ENCODE measurements at regions not wholly inside any gene's neighbourhood (a gene's known extent, or its start where the extent isn't known, plus 50 kb on each side); places are given as distances from the start of the nearest gene placed in this dataset.
"Not testable (repeated sequence)": the region's sequence is repeated elsewhere in the genome, so short reads cannot be mapped to it uniquely, and the experiment has no call there.

- no peak for DNase-seq
Observed at GRCh38 chr12:38484821-38485449, 168.4 kb downstream of the ALG10B start.

- DNase-seq: no peak
Observed at GRCh38 chr12:38488866-38489265, 172.3 kb downstream of the ALG10B start.

GRCh38 chr12:38490073-38490472 is 173.5 kb downstream of the ALG10B start:
- DNase-seq: no peak

- no peak for DNase-seq
Observed at GRCh38 chr12:38490941-38491340, 174.4 kb downstream of the ALG10B start.

- DNase-seq: no peak
Observed at GRCh38 chr12:38501481-38501880, 184.9 kb downstream of the ALG10B start.

GRCh38 chr12:38501991-38502390 is 185.4 kb downstream of the ALG10B start:
- no peak for DNase-seq

- DNase-seq: no peak
Observed at GRCh38 chr12:38502415-38502814, 185.8 kb downstream of the ALG10B start.

GRCh38 chr12:38507839-38508238 is 191.3 kb downstream of the ALG10B start:
- DNase-seq: no peak

GRCh38 chr12:38508246-38508645 is 191.7 kb downstream of the ALG10B start:
- DNase-seq: no peak

GRCh38 chr12:38515912-38516311 is 199.3 kb downstream of the ALG10B start:
- DNase-seq: no peak

- DNase-seq: no peak
Observed at GRCh38 chr12:38516418-38516817, 199.8 kb downstream of the ALG10B start.

GRCh38 chr12:38523920-38524319 is 207.3 kb downstream of the ALG10B start:
- no peak for DNase-seq

- no peak for DNase-seq
Observed at GRCh38 chr12:38527631-38528030, 211.1 kb downstream of the ALG10B start.

GRCh38 chr12:38528527-38528926 is 212.0 kb downstream of the ALG10B start:
- DNase-seq: no peak

GRCh38 chr12:38529281-38529680 is 212.7 kb downstream of the ALG10B start:
- DNase-seq: not testable (repeated sequence)

- DNase-seq: no peak
Observed at GRCh38 chr12:38538319-38538718, 221.7 kb downstream of the ALG10B start.

GRCh38 chr12:38540156-38540555 is 223.6 kb downstream of the ALG10B start:
- DNase-seq: no peak

- DNase-seq: no peak
Observed at GRCh38 chr12:38541849-38542248, 225.3 kb downstream of the ALG10B start.

GRCh38 chr12:38543151-38543550 is 226.6 kb downstream of the ALG10B start:
- no peak for DNase-seq

GRCh38 chr12:38544330-38545066 is 227.9 kb downstream of the ALG10B start:
- no peak for DNase-seq

GRCh38 chr12:38547586-38547985 is 231.0 kb downstream of the ALG10B start:
- no peak for DNase-seq

GRCh38 chr12:38555620-38556591 is 239.3 kb downstream of the ALG10B start:
- DNase-seq: no peak

- no peak for DNase-seq
Observed at GRCh38 chr12:38556647-38557046, 240.1 kb downstream of the ALG10B start.
